OCI-LY3 (cell line): ENCODE measurements at regions not wholly inside any gene's neighbourhood (a gene's known extent, or its start where the extent isn't known, plus 50 kb on each side); places are given as distances from the start of the nearest gene placed in this dataset.
"Not testable (repeated sequence)": the region's sequence is repeated elsewhere in the genome, so short reads cannot be mapped to it uniquely, and the experiment has no call there.

Source experiments
- H2AFZ ChIP-seq: fragments of 200-600, 300-600 bp; shearing (Covaris generic); 2 replicates; pipeline ENCODE4 v1.6.0; 2014; ENCODE audit warnings: antibody characterized with exemption, low read depth, low read length
- H3K27ac ChIP-seq: fragments of 200-600, 300-600 bp; sonication (generic); 2 replicates; pipeline ENCODE4 v1.5.1; 2014; ENCODE audit warnings: mild to moderate bottlenecking, low read length, moderate library complexity, mixed read lengths
- H3K27me3 ChIP-seq: fragments of 200-600, 300-600 bp; sonication (generic); 2 replicates; pipeline ENCODE4 v1.6.1; 2014; ENCODE audit warnings: low read depth, low read length, mixed read lengths
- H3K36me3 ChIP-seq: fragments of 200-600, 300-600 bp; sonication (generic); replicated peaks from 2 replicates; pipeline ENCODE3; 2014; ENCODE audit warnings: low read depth, low read length, mixed read lengths
- H3K4me1 ChIP-seq: fragments of 300-600, 200-600 bp; sonication (generic); 2 replicates; pipeline ENCODE4 v1.6.1; 2014; ENCODE audit warnings: low read length, mixed read lengths
- H3K4me2 ChIP-seq: fragments of 200-600, 300-600 bp; sonication (generic); 2 replicates; pipeline ENCODE4 v1.6.1; 2014; ENCODE audit warnings: low read length, mixed read lengths
- H3K4me3 ChIP-seq: fragments of 300-600, 200-600 bp; sonication (generic); 2 replicates; pipeline ENCODE4 v1.5.1; 2014; ENCODE audit warnings: antibody characterized with exemption, mild to moderate bottlenecking, low read length, moderate library complexity
- H3K79me2 ChIP-seq: fragments of 300-600, 200-600 bp; shearing (Covaris generic); 2 replicates; pipeline ENCODE4 v1.6.1; 2014; ENCODE audit warnings: mild to moderate bottlenecking, low read length, mixed read lengths
- H3K9ac ChIP-seq: fragments of 300-600, 200-600 bp; shearing (Covaris generic); 2 replicates; pipeline ENCODE4 v1.6.0; 2014; ENCODE audit warnings: mild to moderate bottlenecking, low read length, moderate library complexity
- H3K9me3 ChIP-seq: fragments of 200-600, 300-600 bp; shearing (Covaris generic); 2 replicates; pipeline ENCODE4 v1.6.1; 2014; ENCODE audit warnings: low read length, mixed read lengths; ENCODE audit not compliant: insufficient read depth
- H4K20me1 ChIP-seq: fragments of 200-600, 300-600 bp; sonication (generic); 2 replicates; pipeline ENCODE4 v1.6.1; 2016; ENCODE audit warnings: low read length, mixed read lengths; ENCODE audit not compliant: insufficient read depth
- EZH2phosphoT487 ChIP-seq: fragments of 200-600 bp; shearing (Covaris generic); IDR thresholded peaks from 2 replicates; pipeline ENCODE4 v1.6.1; 2018; ENCODE audit warnings: antibody characterized with exemption, mixed run types, low read depth
- TF ChIP-seq, protein P1 (sequence below): fragments of 200-600, 300-600 bp; sonication (generic); IDR thresholded peaks from 2 replicates; pipeline ENCODE4 v1.5.1; 2014; ENCODE audit warnings: antibody characterized with exemption, low read length, low read depth

DNA sequence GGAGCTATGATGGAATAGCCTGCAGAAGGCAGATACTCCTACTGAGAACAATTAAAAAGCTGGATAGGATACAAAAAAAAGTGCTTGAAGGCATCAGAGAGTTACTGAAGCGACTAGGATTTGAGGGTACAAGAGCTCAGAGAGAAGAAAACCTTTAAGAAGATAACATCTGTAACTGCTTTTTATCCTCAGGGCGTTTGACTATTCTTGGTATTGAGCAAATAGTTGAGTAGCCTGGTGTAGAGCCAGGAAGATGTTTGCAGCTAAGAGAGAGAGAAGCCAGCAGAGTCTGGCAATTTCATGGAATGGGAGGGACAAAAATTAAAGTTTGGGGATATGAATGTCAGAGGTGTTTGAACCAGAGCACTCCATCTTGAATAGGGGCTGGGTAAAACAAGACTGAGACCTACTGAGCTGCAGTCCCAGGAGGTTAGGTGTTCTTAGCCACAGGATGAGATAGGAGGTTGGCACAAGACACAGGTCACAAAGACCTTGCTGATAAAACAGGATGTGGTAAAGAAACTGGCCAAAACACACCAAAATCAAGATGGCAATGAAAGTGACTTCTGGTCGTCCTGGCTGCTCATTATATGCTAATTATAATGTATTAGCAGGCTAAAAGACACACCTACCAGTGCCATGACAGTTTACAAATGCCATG is 428.8 kb downstream of the SH2D4B start:
- Histone ChIP-seq H3K36me3 (no peaks in the 10 kb centered on the region), H3K4me2 (no peak overlapping the region), H3K79me2 (no peaks in the 10 kb centered on the region), H3K4me3 (no peak overlapping the region), H3K9me3 (no peaks in the 10 kb centered on the region), H3K9ac (no peak overlapping the region), H3K4me1 (peaks cover 12% of the 10 kb centered on the region), H3K27me3 (no peaks in the 10 kb centered on the region), H4K20me1 (no peaks in the 10 kb centered on the region), H3K27ac (no peak overlapping the region), H2AFZ (no peak overlapping the region)
- TF ChIP-seq, protein P1, sequence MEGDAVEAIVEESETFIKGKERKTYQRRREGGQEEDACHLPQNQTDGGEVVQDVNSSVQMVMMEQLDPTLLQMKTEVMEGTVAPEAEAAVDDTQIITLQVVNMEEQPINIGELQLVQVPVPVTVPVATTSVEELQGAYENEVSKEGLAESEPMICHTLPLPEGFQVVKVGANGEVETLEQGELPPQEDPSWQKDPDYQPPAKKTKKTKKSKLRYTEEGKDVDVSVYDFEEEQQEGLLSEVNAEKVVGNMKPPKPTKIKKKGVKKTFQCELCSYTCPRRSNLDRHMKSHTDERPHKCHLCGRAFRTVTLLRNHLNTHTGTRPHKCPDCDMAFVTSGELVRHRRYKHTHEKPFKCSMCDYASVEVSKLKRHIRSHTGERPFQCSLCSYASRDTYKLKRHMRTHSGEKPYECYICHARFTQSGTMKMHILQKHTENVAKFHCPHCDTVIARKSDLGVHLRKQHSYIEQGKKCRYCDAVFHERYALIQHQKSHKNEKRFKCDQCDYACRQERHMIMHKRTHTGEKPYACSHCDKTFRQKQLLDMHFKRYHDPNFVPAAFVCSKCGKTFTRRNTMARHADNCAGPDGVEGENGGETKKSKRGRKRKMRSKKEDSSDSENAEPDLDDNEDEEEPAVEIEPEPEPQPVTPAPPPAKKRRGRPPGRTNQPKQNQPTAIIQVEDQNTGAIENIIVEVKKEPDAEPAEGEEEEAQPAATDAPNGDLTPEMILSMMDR, result no peak
- no peak for TF ChIP-seq EZH2phosphoT487

DNA sequence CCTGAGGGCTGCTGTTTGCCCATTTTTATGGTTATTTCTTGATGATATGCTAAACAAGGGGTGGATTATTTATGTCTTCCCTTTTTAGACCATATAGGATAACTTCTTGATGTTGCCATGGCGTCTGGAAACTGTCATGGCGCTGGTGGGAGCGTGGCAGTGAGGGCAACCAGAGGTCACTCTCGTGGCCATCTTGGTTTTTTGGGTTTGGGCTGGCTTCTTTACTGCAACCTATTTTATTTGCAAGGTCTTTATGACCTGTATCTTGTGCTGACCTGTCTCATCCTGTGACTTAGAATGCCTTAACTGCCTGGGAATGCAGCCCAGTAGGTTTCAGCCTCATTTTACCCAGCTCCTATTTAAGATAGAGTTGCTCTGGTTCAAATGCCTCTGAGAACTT is 429.7 kb downstream of the SH2D4B start:
- H3K4me2 ChIP-seq, H3K36me3 ChIP-seq, H3K79me2 ChIP-seq, H3K9ac ChIP-seq, H3K9me3 ChIP-seq, H3K4me3 ChIP-seq, H3K27ac ChIP-seq, H2AFZ ChIP-seq, H3K27me3 ChIP-seq, H4K20me1 ChIP-seq: not testable (repeated sequence)
- H3K4me1 ChIP-seq, result peaks cover 12% of the 10 kb centered on the region

DNA sequence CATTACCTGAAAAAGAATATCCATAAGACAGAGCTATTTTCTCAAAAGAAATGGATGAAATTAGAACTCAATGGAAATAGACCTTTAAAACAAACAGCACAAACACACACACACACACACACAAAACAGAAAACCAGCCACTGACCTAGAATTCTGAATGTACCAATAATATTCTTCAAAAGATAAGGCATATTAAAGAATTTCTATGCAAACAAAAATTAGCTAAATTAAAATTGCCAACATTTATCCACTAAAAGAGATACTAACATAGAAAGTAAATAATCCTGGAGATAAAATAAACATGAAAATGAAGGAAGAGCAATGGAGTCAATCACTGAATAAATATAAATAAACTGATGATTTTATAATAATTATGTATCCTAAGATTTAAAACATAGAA is 431.2 kb downstream of the SH2D4B start:
- Histone ChIP-seq H2AFZ (no peak overlapping the region), H3K27ac (no peak overlapping the region), H3K36me3 (no peaks in the 10 kb centered on the region), H3K4me3 (no peak overlapping the region), H4K20me1 (no peaks in the 10 kb centered on the region), H3K27me3 (no peaks in the 10 kb centered on the region), H3K79me2 (no peaks in the 10 kb centered on the region), H3K9me3 (no peaks in the 10 kb centered on the region), H3K4me2 (no peak overlapping the region), H3K4me1 (peaks cover 12% of the 10 kb centered on the region), H3K9ac (no peak overlapping the region)
- TF ChIP-seq EZH2phosphoT487, result no peak

DNA sequence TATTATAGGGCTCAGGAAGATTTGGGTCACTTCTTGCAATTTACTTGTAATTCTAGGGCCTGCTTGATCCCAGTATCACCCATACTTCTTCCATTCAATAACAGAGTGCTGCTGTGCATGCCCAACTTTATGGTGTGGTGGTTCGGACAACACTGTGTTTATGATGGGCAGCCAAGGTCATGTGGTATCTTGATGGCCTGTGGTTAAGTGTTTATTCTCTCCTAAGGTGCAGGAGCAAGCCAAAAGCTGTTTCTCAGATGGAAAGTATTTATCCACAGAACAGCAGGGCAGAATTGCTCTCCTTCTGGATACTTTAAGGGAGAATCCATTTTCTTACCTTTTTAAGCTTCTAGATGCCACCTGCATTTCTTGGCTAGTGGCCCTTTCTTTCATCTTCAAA is 433.8 kb downstream of the SH2D4B start:
- H3K4me3 ChIP-seq, result no peak overlapping the region
- H3K4me2 ChIP-seq, result no peak overlapping the region
- no peaks in the 10 kb centered on the region for H3K36me3 ChIP-seq
- H2AFZ ChIP-seq, result no peak overlapping the region
- H3K27me3 ChIP-seq, result no peaks in the 10 kb centered on the region
- no peaks in the 10 kb centered on the region for H3K79me2 ChIP-seq
- no peak overlapping the region for H3K9ac ChIP-seq
- no peaks in the 10 kb centered on the region for H3K4me1 ChIP-seq
- H3K27ac ChIP-seq, result no peak overlapping the region
- TF ChIP-seq, protein P1, result no peak
- TF ChIP-seq EZH2phosphoT487, result no peak
- H3K9me3 ChIP-seq, result no peaks in the 10 kb centered on the region
- no peaks in the 10 kb centered on the region for H4K20me1 ChIP-seq

DNA sequence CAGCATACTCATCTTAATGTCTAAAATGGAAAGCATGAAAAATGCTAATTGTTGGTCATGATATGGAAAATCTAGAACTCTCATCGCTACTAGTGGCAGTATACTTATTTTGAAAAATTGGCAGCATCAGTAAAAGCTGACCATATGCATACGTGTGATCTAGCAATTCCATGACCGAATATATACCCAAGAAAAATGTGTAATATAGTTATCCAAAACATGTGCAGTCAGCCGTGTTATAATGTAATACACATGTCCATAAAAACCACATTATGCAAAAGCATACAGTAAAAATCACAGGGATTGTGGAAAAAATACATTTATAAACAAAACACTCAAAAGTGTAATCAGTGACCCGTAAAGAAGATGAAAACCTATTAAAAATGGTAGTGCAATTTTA is 439.0 kb downstream of the SH2D4B start:
- Histone ChIP-seq H3K4me2 (no peak overlapping the region), H2AFZ (no peak overlapping the region), H3K36me3 (no peaks in the 10 kb centered on the region), H3K9me3 (no peaks in the 10 kb centered on the region), H3K79me2 (no peaks in the 10 kb centered on the region), H3K4me1 (no peaks in the 10 kb centered on the region), H3K9ac (no peak overlapping the region), H3K4me3 (no peak overlapping the region), H3K27me3 (no peaks in the 10 kb centered on the region), H4K20me1 (no peaks in the 10 kb centered on the region), H3K27ac (no peak overlapping the region)
- TF ChIP-seq, protein P1, result no peak
- no peak for TF ChIP-seq EZH2phosphoT487
